GM12878 (cell line): ENCODE measurements at regions not wholly inside any gene's neighbourhood (a gene's known extent, or its start where the extent isn't known, plus 50 kb on each side); places are given as distances from the start of the nearest gene placed in this dataset.

Source experiments
- ATAC-seq: fragments of 200-7000 bp; cut with Tn5 transposase; 3 replicates; pipeline ENCODE4 v1.9.1; 2020; ENCODE audit warnings: mild to moderate bottlenecking, moderate library complexity
- BruUV-seq: library from RNA; stranded (reverse); fragments of 400-500 nt; replicated peaks from 2 replicates; lab custom pipeline; 2021; lab: Mats Ljungman, UMichigan
- CTCF ChIA-PET: fragments of 300-600 bp; sonication (Branson Sonifier 250); formaldehyde crosslinking; extraction: SDS; loops from one replicate; lab custom pipeline; 2021; ENCODE audit warnings: inconsistent platforms; lab: Yijun Ruan, JAX
- POLR2A ChIA-PET: fragments of 350-600 bp; formaldehyde crosslinking; extraction: SDS; loops from one replicate; lab custom pipeline; 2021; ENCODE audit warnings: inconsistent platforms; lab: Charles Lee
- RAD21 ChIA-PET: fragments of 300-600 bp; sonication (Branson Sonifier 250); formaldehyde crosslinking; loops from one replicate; lab custom pipeline; 2023; ENCODE audit warnings: antibody characterized with exemption; ENCODE audit not compliant: unreplicated experiment; lab: Charles Lee
- SMC1A ChIA-PET: fragments of 300-600 bp; sonication (Branson Sonifier 250); formaldehyde crosslinking; loops from one replicate; lab custom pipeline; 2023; ENCODE audit not compliant: unreplicated experiment, uncharacterized antibody; lab: Charles Lee
- DNase-seq: peaks from one replicate; pipeline ENCODE4 v3.0.0-alpha.2; 2011; ENCODE audit warnings: low read depth, low spot score
- FAIRE-seq: peaks from 3 replicates; lab custom pipeline; 2011; peaks lifted over from hg19 to GRCh38; lab: Jason Lieb, UNC
- H2AFZ ChIP-seq: 2 replicates; pipeline ENCODE4 v1.6.0; 2011; ENCODE audit warnings: low read depth, low read length, control low read depth; ENCODE audit not compliant: control insufficient read depth
- H3K27ac ChIP-seq: 2 replicates; pipeline ENCODE4 v1.5.1; 2011; ENCODE audit warnings: control low read depth; ENCODE audit not compliant: control insufficient read depth, insufficient read depth
- H3K27me3 ChIP-seq, 2 experiments: replicated peaks in 1 of 2; 2 replicates each; pipeline versions ENCODE4 v1.6.0 to v1.6.1; 2011; ENCODE audit warnings: low read length in 1 of 2; ENCODE audit not compliant: control insufficient read depth in 2 of 2, insufficient read depth in 2 of 2
- H3K36me3 ChIP-seq, 2 experiments: 2 replicates each; pipeline ENCODE4 v1.5.1; 2011; ENCODE audit warnings: low read length in 1 of 2; ENCODE audit not compliant: control insufficient read depth in 2 of 2, insufficient read depth in 2 of 2
- H3K4me1 ChIP-seq: 2 replicates; pipeline ENCODE4 v1.6.1; 2011; ENCODE audit warnings: mild to moderate bottlenecking, low read length, moderate library complexity, mixed read lengths; ENCODE audit not compliant: control insufficient read depth, insufficient read depth
- H3K4me2 ChIP-seq: 2 replicates; pipeline ENCODE4 v1.6.0; 2011; ENCODE audit warnings: control low read depth; ENCODE audit not compliant: control insufficient read depth, insufficient read depth
- H3K4me3 ChIP-seq: fragments of 200-600 bp; sonication (generic); 2 replicates; pipeline ENCODE4 v1.5.1; 2016
- H3K79me2 ChIP-seq: 2 replicates; pipeline ENCODE4 v1.6.0; 2011; ENCODE audit warnings: low read length; ENCODE audit not compliant: control insufficient read depth, insufficient read depth
- H3K9ac ChIP-seq: 2 replicates; pipeline ENCODE4 v1.8.0; 2011; ENCODE audit warnings: low read length, control low read depth, mixed read lengths; ENCODE audit not compliant: control insufficient read depth, insufficient read depth
- H3K9me3 ChIP-seq: replicated peaks from 3 replicates; pipeline ENCODE4 v1.5.1; 2011; ENCODE audit warnings: mild to moderate bottlenecking, low read length; ENCODE audit not compliant: control insufficient read depth, insufficient read depth
- H4K20me1 ChIP-seq: 2 replicates; pipeline ENCODE4 v1.6.0; 2011; ENCODE audit not compliant: control insufficient read depth, insufficient read depth
- ASH2L ChIP-seq: fragments of 300-600, 200-600 bp; sonication (generic); IDR thresholded peaks from 2 replicates; pipeline ENCODE4 v1.6.1; 2017; ENCODE audit warnings: low read depth, mild to moderate bottlenecking, borderline replicate concordance
- CBFB ChIP-seq: IDR thresholded peaks from 2 replicates; pipeline ENCODE4 v1.6.1; 2016; ENCODE audit warnings: antibody characterized with exemption, low read depth
- CHD1 ChIP-seq: IDR thresholded peaks from 2 replicates; pipeline ENCODE4 v1.6.1; 2012; ENCODE audit warnings: low read depth, low read length, improper control_type of control experiment
- CHD2 ChIP-seq: IDR thresholded peaks from 2 replicates; pipeline ENCODE4 v1.6.1; 2011; ENCODE audit warnings: low read depth, low read length, improper control_type of control experiment, borderline replicate concordance
- DPF2 ChIP-seq: fragments of 450-650 bp; IDR thresholded peaks from 2 replicates; pipeline ENCODE4 v1.6.1; 2017; ENCODE audit warnings: mild to moderate bottlenecking
- ETV6 ChIP-seq, 2 experiments: fragments of 450-650 bp in 1 of 2; IDR thresholded peaks in 1 of 2; conservative IDR thresholded peaks in 1 of 2; 2 replicates each; pipeline ENCODE4 v1.6.1; 2014; ENCODE audit warnings: antibody characterized with exemption in 1 of 2, borderline replicate concordance in 1 of 2, low read depth in 1 of 2, mild to moderate bottlenecking in 1 of 2, moderate library complexity in 1 of 2
- FOS ChIP-seq: IDR thresholded peaks from 3 replicates; pipeline ENCODE4 v1.6.1; 2011; ENCODE audit warnings: borderline replicate concordance; ENCODE audit not compliant: insufficient read length; ENCODE audit errors: extremely low read depth
- FOXK2 ChIP-seq: fragments of 450-650 bp; IDR thresholded peaks from 2 replicates; pipeline ENCODE4 v1.6.1; 2017; ENCODE audit warnings: mild to moderate bottlenecking, moderate library complexity
- IKZF2 ChIP-seq, 2 experiments: fragments of 450-650 bp; IDR thresholded peaks; 2 replicates each; pipeline ENCODE4 v1.6.1; 2017; ENCODE audit warnings: mild to moderate bottlenecking in 2 of 2, moderate library complexity in 2 of 2
- MTA3 ChIP-seq: IDR thresholded peaks from 2 replicates; pipeline ENCODE4 v1.6.1; 2012; ENCODE audit warnings: low read length, inconsistent platforms, borderline replicate concordance
- POLR2AphosphoS2 ChIP-seq: IDR thresholded peaks from 2 replicates; pipeline ENCODE4 v1.6.1; 2011; ENCODE audit warnings: low read depth, mild to moderate bottlenecking, low read length, improper control_type of control experiment, moderate library complexity
- RFX5 ChIP-seq: IDR thresholded peaks from 2 replicates; pipeline ENCODE4 v1.6.1; 2011; ENCODE audit warnings: low read depth, low read length, improper control_type of control experiment
- STAT1 ChIP-seq: fragments of 450-650 bp; conservative IDR thresholded peaks from 2 replicates; pipeline ENCODE4 v1.6.1; 2014; ENCODE audit warnings: antibody characterized with exemption, mild to moderate bottlenecking
- TAF1 ChIP-seq: IDR thresholded peaks from 2 replicates; pipeline ENCODE4 v1.6.1; 2011; ENCODE audit warnings: mild to moderate bottlenecking, low read depth, low read length, borderline replicate concordance
- ZBED1 ChIP-seq: IDR thresholded peaks from 2 replicates; pipeline ENCODE4 v1.6.1; 2016; ENCODE audit warnings: borderline replicate concordance
- ZBTB4 ChIP-seq: fragments of 450-650 bp; formaldehyde crosslinking; IDR thresholded peaks from 2 replicates; pipeline ENCODE4 v1.4.0; 2022; ENCODE audit warnings: mild to moderate bottlenecking, moderate library complexity
- ZNF207 ChIP-seq: fragments of 450-650 bp; IDR thresholded peaks from 2 replicates; pipeline ENCODE4 v1.6.1; 2014; ENCODE audit warnings: antibody characterized with exemption, mild to moderate bottlenecking, borderline replicate concordance
- ZNF24 ChIP-seq: fragments of 450-650 bp; IDR thresholded peaks from 2 replicates; pipeline ENCODE4 v1.6.1; 2017; ENCODE audit warnings: antibody characterized with exemption, mild to moderate bottlenecking
- ZNF592 ChIP-seq: fragments of 450-650 bp; IDR thresholded peaks from 2 replicates; pipeline ENCODE4 v1.6.1; 2017; ENCODE audit warnings: mild to moderate bottlenecking, moderate library complexity
- ZNF622 ChIP-seq: fragments of 450-650 bp; IDR thresholded peaks from 2 replicates; pipeline ENCODE4 v1.6.1; 2017; ENCODE audit warnings: mild to moderate bottlenecking, inconsistent platforms
- WGBS: methylation state at CpG from one replicate; pipeline ENCODE4 v1.1.6; 2016; ENCODE audit warnings: low lambda C conversion rate; ENCODE audit not compliant: insufficient replicate concordance, insufficient coverage; ENCODE audit errors: missing lambda C conversion rate; 5-methylcytosine and 5-hydroxymethylcytosine counted together
- in situ Hi-C: fragments of 300-500 bp; cut with MboI; formaldehyde crosslinking; loops from 9 replicates; pipeline ENCODE4 v1.14.3; 2018; ENCODE audit warnings: mixed read lengths
- intact Hi-C: fragments of 100-400 bp; cut with micrococcal nuclease; formaldehyde crosslinking; loops from one replicate; pipeline ENCODE4 v1.14.2; 2022; ENCODE audit not compliant: unreplicated experiment

GRCh38 chr14:106599209-106599608 lies 1072.8 kb downstream of the TMEM121 start:
- H3K4me1 ChIP-seq, result no peaks in the 10 kb centered on the region
- H3K4me3 ChIP-seq, result no peak overlapping the region
- no peak for DNase-seq
- no TSS peak for BruUV-seq
- no peak overlapping the region for H3K4me2 ChIP-seq
- no peaks in the 10 kb centered on the region for H3K9me3 ChIP-seq
- H2AFZ ChIP-seq, result no peak overlapping the region
- WGBS, result 58% methylated on average over 2 of the region's 2 CpGs
- RAD21 ChIA-PET, result no interaction called here
- H3K9ac ChIP-seq, result no peak overlapping the region
- in situ Hi-C loops, result no loop called here
- SMC1A ChIA-PET, result interaction anchor here (1.1 kb wide), 1 partner anchor 35 kb away, joined by 3 read pairs; no protein-coding TSS in a partner anchor
- H3K36me3 ChIP-seq, result no peaks in the 10 kb centered on the region
- CTCF ChIA-PET, result interaction anchor here (0.7 to 2.6 kb wide), 6 partner anchors 11 to 36 kb away, joined by 3 to 15 read pairs (median 5); no protein-coding TSS in a partner anchor
- TF ChIP-seq TAF1 (no peak), POLR2AphosphoS2 (no peak), FOS (no peak), MTA3 (no peak), FOXK2 (no peak), ZBTB4 (no peak), ZNF622 (no peak), CHD2 (no peak), ZNF592 (no peak), ZNF24 (no peak), STAT1 (no peak), ASH2L (no peak), ZBED1 (no peak), ZNF207 (no peak), CBFB (no peak), DPF2 (no peak), IKZF2 (IDR thresholded peaks at IDR 0.05) (no peak), RFX5 (no peak), CHD1 (no peak), ETV6 (conservative IDR thresholded peaks at IDR 0.05 in 1 of 2, IDR thresholded peaks at IDR 0.05 in 1 of 2; ENCODE audit: borderline replicate concordance in 1 of 2, low read depth in 1 of 2) (no peak)
- H3K27me3 ChIP-seq, result 0 out of 4 replicates have a peak, but pooled peaks cover 0 to 2% of the 10 kb centered on the region in 2 experiments
- ATAC-seq, result no peak
- intact Hi-C loops, result no loop called here
- POLR2A ChIA-PET, result no interaction called here
- H4K20me1 ChIP-seq, result no peaks in the 10 kb centered on the region
- no peak for FAIRE-seq
- no peak overlapping the region for H3K27ac ChIP-seq
- no peaks in the 10 kb centered on the region for H3K79me2 ChIP-seq
